Liver (tissue), 8 donors: ENCODE measurements at regions not wholly inside any gene's neighbourhood (a gene's known extent, or its start where the extent isn't known, plus 50 kb on each side); places are given as distances from the start of the nearest gene placed in this dataset.

Experiments used
- DNase-seq: peaks from one replicate; pipeline ENCODE4 v3.0.0-alpha.2; 2017; ENCODE audit warnings: low spot score
- H3K27ac ChIP-seq, 2 donors: one replicate each; pipeline ENCODE4 v1.7.0; 2013; ENCODE audit warnings: inconsistent platforms in 2 of 2, low read length in 2 of 2, control low read depth in 1 of 2, low read depth in 1 of 2, mild to moderate bottlenecking in 1 of 2
- H3K27me3 ChIP-seq, 4 donors: one replicate each; pipeline versions ENCODE4 v1.6.1 to v1.7.0; 2013; ENCODE audit warnings: low read length in 3 of 4, inconsistent platforms in 1 of 4, mild to moderate bottlenecking in 1 of 4, moderate library complexity in 1 of 4; ENCODE audit not compliant: control insufficient read depth in 4 of 4, insufficient read depth in 4 of 4
- H3K36me3 ChIP-seq, 4 donors: one replicate each; pipeline versions ENCODE4 v1.6.1 to v1.7.0; 2013; ENCODE audit warnings: low read length in 3 of 4, mild to moderate bottlenecking in 3 of 4, low read depth in 1 of 4, moderate library complexity in 1 of 4; ENCODE audit not compliant: control insufficient read depth in 4 of 4, insufficient read depth in 3 of 4
- H3K4me1 ChIP-seq, 4 donors: one replicate each; pipeline versions ENCODE4 v1.6.1 to v1.7.0; 2013; ENCODE audit warnings: low read length in 3 of 4, mild to moderate bottlenecking in 3 of 4, moderate library complexity in 1 of 4; ENCODE audit not compliant: control insufficient read depth in 4 of 4, insufficient read depth in 4 of 4
- H3K4me3 ChIP-seq, 3 donors: one replicate each; pipeline versions ENCODE4 v1.6.1 to v1.7.0; 2013; ENCODE audit warnings: low read length in 3 of 3, control low read depth in 1 of 3, low read depth in 1 of 3, mild to moderate bottlenecking in 1 of 3
- H3K9ac ChIP-seq, 2 donors: one replicate each; pipeline ENCODE4 v1.7.0; 2013; ENCODE audit warnings: low read length in 2 of 2, mild to moderate bottlenecking in 2 of 2, moderate library complexity in 2 of 2, control low read depth in 1 of 2, low read depth in 1 of 2
- H3K9me3 ChIP-seq, 4 donors: one replicate each; pipeline versions ENCODE4 v1.6.1 to v1.7.0; 2013; ENCODE audit warnings: low read length in 3 of 4; ENCODE audit not compliant: control insufficient read depth in 4 of 4
- CTCF ChIP-seq: fragments of 150-350 bp; IDR thresholded peaks from 2 replicates; pipeline ENCODE4 v1.5.1; 2017; ENCODE audit warnings: improper control_type of control experiment, low read depth, low read length; ENCODE audit not compliant: missing input control
- EGR1 ChIP-seq, 2 donors: IDR thresholded peaks; 2 replicates each; pipeline ENCODE4 v1.6.1; 2016 to 2018; ENCODE audit warnings: antibody characterized with exemption in 2 of 2, low read depth in 2 of 2
- FOXA1 ChIP-seq: IDR thresholded peaks from 2 replicates; pipeline ENCODE4 v1.6.1; 2016; ENCODE audit warnings: antibody characterized with exemption
- FOXA2 ChIP-seq: IDR thresholded peaks from 2 replicates; pipeline ENCODE4 v1.6.1; 2016; ENCODE audit warnings: antibody characterized with exemption
- GABPA ChIP-seq, 2 donors: IDR thresholded peaks in 1 of 2; conservative IDR thresholded peaks in 1 of 2; 2 replicates each; pipeline ENCODE4 v1.6.1; 2016; ENCODE audit warnings: antibody characterized with exemption in 2 of 2, mild to moderate bottlenecking in 1 of 2, moderate library complexity in 1 of 2
- HNF4A ChIP-seq, 2 donors: conservative IDR thresholded peaks; 2 replicates each; pipeline ENCODE4 v1.6.1; 2016; ENCODE audit warnings: antibody characterized with exemption in 2 of 2, mild to moderate bottlenecking in 2 of 2
- HNF4G ChIP-seq: IDR thresholded peaks from 2 replicates; pipeline ENCODE4 v1.6.1; 2016; ENCODE audit warnings: antibody characterized with exemption
- JUND ChIP-seq, 2 donors: IDR thresholded peaks; 2 replicates each; pipeline ENCODE4 v1.6.1; 2016; ENCODE audit warnings: antibody characterized with exemption in 2 of 2
- MAX ChIP-seq: IDR thresholded peaks from 2 replicates; pipeline ENCODE4 v1.6.1; 2016; ENCODE audit warnings: antibody characterized with exemption
- NR2F2 ChIP-seq: IDR thresholded peaks from 2 replicates; pipeline ENCODE4 v1.6.1; 2016; ENCODE audit warnings: antibody characterized with exemption
- RXRA ChIP-seq, 2 donors: IDR thresholded peaks; 2 replicates each; pipeline ENCODE4 v1.6.1; 2017 to 2018; ENCODE audit warnings: antibody characterized with exemption in 2 of 2, mild to moderate bottlenecking in 1 of 2
- TAF1 ChIP-seq: conservative IDR thresholded peaks from 2 replicates; pipeline ENCODE4 v1.6.1; 2016; ENCODE audit warnings: antibody characterized with exemption, mild to moderate bottlenecking
- ZBTB33 ChIP-seq: IDR thresholded peaks from 2 replicates; pipeline ENCODE4 v1.6.1; 2016; ENCODE audit warnings: antibody characterized with exemption
- WGBS: extraction: QIAGEN DNeasy Blood & Tissue Kit; methylation state at CpG from one replicate; pipeline ENCODE4 v1.1.7; 2013; 5-methylcytosine and 5-hydroxymethylcytosine counted together
- TF ChIP-seq, protein P1 (sequence below): IDR thresholded peaks from 2 replicates; pipeline ENCODE4 v1.6.1; 2016; ENCODE audit warnings: antibody characterized with exemption, mild to moderate bottlenecking
- donor health status: healthy.
- donor health status: healthy.
- donor health status: healthy.
- donor health status: healthy.
- donor health status: healthy.

- no peaks in the 10 kb centered on the region for H3K27me3 ChIP-seq
- 89% methylated on average over 6 of the region's 6 CpGs for WGBS
- peaks cover 2 to 14% (median 8%) of the 10 kb centered on the region in 4 donors for H3K4me1 ChIP-seq
- H3K27ac ChIP-seq: no peak overlapping the region
- TF ChIP-seq JUND (IDR thresholded peaks at IDR 0.05): no peak
- TF ChIP-seq ZBTB33: no peak
- TF ChIP-seq GABPA (IDR thresholded peaks at IDR 0.05 in 1 of 2, conservative IDR thresholded peaks at IDR 0.05 in 1 of 2): no peak
- no peak for TF ChIP-seq FOXA2
- no peak for TF ChIP-seq RXRA (IDR thresholded peaks at IDR 0.05)
- TF ChIP-seq EGR1 (IDR thresholded peaks at IDR 0.05; ENCODE audit: low read depth in 2 of 2): no peak
- no peak for TF ChIP-seq NR2F2
- no peak for TF ChIP-seq CTCF
- TF ChIP-seq TAF1: no peak
- TF ChIP-seq HNF4G: no peak
- no peak for TF ChIP-seq HNF4A (conservative IDR thresholded peaks at IDR 0.05)
- no peak for TF ChIP-seq FOXA1
- no peak for TF ChIP-seq MAX
- H3K36me3 ChIP-seq: no peaks in the 10 kb centered on the region
- DNase-seq: no peak
- H3K4me3 ChIP-seq: no peak overlapping the region
- H3K9ac ChIP-seq: no peak overlapping the region
- no peaks in the 10 kb centered on the region for H3K9me3 ChIP-seq
Measured at GRCh38 chr20:50242548-50242862, 51.9 kb downstream of the CEBPB start.

DNA sequence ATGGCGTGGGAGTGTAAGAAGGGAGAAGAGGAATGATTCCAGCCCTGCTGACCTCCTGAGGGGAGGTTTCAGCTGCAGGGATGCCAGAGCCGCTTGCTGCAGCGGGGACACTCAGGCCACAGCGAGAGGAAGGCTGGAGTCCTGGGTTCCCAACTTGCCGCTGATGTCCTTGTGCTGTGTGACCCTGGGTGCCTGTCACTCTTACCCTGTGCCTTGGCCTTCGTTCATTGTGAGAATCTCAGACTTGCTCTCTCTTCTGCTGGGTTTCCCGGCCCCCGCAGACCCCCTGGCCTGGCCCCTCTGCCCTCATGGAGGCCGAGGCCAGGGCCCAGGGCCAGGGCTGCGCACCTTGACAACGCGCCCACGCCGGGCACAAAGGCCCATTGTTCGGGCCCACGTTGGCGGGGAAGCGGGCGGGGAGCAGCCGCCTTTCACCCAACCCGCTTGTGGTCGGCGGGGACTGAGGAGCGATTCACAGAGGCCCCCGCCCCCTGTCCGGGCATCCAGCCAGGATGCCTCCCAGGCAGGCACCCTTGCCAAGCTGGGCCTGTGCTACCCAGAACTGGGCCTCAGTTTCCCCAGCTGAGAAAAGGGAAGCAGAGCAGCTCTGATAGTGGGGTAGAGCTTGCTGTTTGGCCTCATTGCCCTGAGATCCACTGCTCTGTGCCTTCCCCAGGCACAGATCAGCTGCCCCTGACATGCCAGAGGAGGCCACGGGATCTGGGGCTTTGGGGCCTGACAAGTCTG lies 52.4 kb downstream of the CEBPB start:
- Histone ChIP-seq H3K9ac (no peak overlapping the region), H3K4me1 (peaks cover 3 to 19% (median 11%) of the 10 kb centered on the region in 4 donors), H3K4me3 (no peak overlapping the region), H3K36me3 (no peaks in the 10 kb centered on the region), H3K9me3 (no peaks in the 10 kb centered on the region), H3K27ac (no peak overlapping the region), H3K27me3 (no peaks in the 10 kb centered on the region)
- DNase-seq: no peak
- no peak for TF ChIP-seq RXRA (IDR thresholded peaks at IDR 0.05)
- no peak for TF ChIP-seq JUND (IDR thresholded peaks at IDR 0.05)
- TF ChIP-seq HNF4A (conservative IDR thresholded peaks at IDR 0.05): no peak
- TF ChIP-seq, protein P1, sequence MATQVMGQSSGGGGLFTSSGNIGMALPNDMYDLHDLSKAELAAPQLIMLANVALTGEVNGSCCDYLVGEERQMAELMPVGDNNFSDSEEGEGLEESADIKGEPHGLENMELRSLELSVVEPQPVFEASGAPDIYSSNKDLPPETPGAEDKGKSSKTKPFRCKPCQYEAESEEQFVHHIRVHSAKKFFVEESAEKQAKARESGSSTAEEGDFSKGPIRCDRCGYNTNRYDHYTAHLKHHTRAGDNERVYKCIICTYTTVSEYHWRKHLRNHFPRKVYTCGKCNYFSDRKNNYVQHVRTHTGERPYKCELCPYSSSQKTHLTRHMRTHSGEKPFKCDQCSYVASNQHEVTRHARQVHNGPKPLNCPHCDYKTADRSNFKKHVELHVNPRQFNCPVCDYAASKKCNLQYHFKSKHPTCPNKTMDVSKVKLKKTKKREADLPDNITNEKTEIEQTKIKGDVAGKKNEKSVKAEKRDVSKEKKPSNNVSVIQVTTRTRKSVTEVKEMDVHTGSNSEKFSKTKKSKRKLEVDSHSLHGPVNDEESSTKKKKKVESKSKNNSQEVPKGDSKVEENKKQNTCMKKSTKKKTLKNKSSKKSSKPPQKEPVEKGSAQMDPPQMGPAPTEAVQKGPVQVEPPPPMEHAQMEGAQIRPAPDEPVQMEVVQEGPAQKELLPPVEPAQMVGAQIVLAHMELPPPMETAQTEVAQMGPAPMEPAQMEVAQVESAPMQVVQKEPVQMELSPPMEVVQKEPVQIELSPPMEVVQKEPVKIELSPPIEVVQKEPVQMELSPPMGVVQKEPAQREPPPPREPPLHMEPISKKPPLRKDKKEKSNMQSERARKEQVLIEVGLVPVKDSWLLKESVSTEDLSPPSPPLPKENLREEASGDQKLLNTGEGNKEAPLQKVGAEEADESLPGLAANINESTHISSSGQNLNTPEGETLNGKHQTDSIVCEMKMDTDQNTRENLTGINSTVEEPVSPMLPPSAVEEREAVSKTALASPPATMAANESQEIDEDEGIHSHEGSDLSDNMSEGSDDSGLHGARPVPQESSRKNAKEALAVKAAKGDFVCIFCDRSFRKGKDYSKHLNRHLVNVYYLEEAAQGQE: no peak
- TF ChIP-seq ZBTB33: no peak
- WGBS: 82% methylated on average over 27 of the region's 27 CpGs
